MM.1S (cell line): ENCODE measurements at regions not wholly inside any gene's neighbourhood (a gene's known extent, or its start where the extent isn't known, plus 50 kb on each side); places are given as distances from the start of the nearest gene placed in this dataset.

Source experiments
- EZH2 ChIP-seq: fragments of 300-600 bp; sonication (generic); optimal IDR thresholded peaks from 2 replicates; pipeline ENCODE3; 2017; ENCODE audit warnings: low read depth, mild to moderate bottlenecking, antibody characterized with exemption, low read length, mixed read lengths
- TF ChIP-seq, protein P1 (sequence below): fragments of 300-600 bp; sonication (generic); IDR thresholded peaks from 2 replicates; pipeline ENCODE4 v1.5.1; 2016; ENCODE audit warnings: antibody characterized with exemption, low read length, mixed read lengths

DNA sequence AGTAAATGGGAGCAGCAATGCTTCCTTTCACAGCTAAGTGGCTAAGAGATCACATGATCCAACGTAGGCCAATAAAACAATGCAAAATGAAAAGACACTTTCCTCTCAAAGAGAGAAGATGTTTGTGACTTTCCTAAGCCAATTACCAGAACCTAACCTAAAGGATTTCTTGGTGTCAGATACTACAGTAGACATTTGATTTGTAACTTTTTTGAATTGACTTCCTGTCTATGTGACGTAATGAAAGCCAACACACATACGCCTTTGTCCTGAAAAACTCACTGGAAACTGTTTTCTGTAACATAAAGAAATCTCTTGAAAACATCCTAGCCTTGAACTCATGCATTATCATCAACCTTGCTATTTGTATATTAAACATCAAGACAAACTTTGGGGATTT, 417.1 kb downstream of the GPAM start:
- TF ChIP-seq EZH2: no peak
- TF ChIP-seq, protein P1, sequence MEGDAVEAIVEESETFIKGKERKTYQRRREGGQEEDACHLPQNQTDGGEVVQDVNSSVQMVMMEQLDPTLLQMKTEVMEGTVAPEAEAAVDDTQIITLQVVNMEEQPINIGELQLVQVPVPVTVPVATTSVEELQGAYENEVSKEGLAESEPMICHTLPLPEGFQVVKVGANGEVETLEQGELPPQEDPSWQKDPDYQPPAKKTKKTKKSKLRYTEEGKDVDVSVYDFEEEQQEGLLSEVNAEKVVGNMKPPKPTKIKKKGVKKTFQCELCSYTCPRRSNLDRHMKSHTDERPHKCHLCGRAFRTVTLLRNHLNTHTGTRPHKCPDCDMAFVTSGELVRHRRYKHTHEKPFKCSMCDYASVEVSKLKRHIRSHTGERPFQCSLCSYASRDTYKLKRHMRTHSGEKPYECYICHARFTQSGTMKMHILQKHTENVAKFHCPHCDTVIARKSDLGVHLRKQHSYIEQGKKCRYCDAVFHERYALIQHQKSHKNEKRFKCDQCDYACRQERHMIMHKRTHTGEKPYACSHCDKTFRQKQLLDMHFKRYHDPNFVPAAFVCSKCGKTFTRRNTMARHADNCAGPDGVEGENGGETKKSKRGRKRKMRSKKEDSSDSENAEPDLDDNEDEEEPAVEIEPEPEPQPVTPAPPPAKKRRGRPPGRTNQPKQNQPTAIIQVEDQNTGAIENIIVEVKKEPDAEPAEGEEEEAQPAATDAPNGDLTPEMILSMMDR: no peak
